ENCODE measurements at regions not wholly inside any gene's neighbourhood (a gene's known extent, or its start where the extent isn't known, plus 50 kb on each side); places are given as distances from the start of the nearest gene placed in this dataset.

DNA sequence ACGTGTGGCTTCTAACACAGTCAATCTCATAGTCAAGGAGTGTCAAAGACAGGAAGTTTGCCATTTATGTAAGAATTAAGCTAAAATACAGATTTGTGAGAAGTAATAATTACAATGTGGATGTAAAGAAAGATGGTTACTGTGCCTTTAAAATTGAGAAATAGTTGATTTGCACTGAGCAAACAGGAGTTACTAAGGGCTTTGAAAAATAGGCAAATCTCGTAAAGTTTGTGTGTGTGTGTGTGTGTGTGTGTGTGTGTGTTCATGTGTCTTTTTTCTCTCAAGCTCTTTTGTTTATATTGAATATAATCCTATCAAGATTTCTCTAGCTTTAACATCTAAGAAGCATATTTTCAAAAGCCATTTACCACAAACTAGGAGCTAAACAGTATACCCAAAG, 2284.5 kb downstream of the LRRC4C start:
- H3K9me3 ChIP-seq, result no peaks in the 10 kb centered on the region
- intact Hi-C loops (cut with DNase I; ENCODE audit: low total_unique reads), result no loop called here
- WGBS, 5 donors, result 27 to 47% (median 29%) methylated on average over 2 of the region's 2 CpGs
- H3K36me3 ChIP-seq, result no peaks in the 10 kb centered on the region
- H3K4me1 ChIP-seq, result peaks cover 0 to 5% (median 0%) of the 10 kb centered on the region in 4 donors
- TF ChIP-seq POLR2A (IDR thresholded peaks at IDR 0.05) (no peak), EP300 (IDR thresholded peaks at IDR 0.05) (no peak), POLR2AphosphoS5 (IDR thresholded peaks at IDR 0.05) (no peak)
- TF ChIP-seq, protein P1, sequence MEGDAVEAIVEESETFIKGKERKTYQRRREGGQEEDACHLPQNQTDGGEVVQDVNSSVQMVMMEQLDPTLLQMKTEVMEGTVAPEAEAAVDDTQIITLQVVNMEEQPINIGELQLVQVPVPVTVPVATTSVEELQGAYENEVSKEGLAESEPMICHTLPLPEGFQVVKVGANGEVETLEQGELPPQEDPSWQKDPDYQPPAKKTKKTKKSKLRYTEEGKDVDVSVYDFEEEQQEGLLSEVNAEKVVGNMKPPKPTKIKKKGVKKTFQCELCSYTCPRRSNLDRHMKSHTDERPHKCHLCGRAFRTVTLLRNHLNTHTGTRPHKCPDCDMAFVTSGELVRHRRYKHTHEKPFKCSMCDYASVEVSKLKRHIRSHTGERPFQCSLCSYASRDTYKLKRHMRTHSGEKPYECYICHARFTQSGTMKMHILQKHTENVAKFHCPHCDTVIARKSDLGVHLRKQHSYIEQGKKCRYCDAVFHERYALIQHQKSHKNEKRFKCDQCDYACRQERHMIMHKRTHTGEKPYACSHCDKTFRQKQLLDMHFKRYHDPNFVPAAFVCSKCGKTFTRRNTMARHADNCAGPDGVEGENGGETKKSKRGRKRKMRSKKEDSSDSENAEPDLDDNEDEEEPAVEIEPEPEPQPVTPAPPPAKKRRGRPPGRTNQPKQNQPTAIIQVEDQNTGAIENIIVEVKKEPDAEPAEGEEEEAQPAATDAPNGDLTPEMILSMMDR (IDR thresholded peaks at IDR 0.05), result no peak
- H3K4me3 ChIP-seq, result no peak overlapping the region
- no peak overlapping the region for H3K27ac ChIP-seq
- no peaks in the 10 kb centered on the region for H3K27me3 ChIP-seq
- peak in 1 of 2 donors; percentile 6 for DNase-seq

DNA sequence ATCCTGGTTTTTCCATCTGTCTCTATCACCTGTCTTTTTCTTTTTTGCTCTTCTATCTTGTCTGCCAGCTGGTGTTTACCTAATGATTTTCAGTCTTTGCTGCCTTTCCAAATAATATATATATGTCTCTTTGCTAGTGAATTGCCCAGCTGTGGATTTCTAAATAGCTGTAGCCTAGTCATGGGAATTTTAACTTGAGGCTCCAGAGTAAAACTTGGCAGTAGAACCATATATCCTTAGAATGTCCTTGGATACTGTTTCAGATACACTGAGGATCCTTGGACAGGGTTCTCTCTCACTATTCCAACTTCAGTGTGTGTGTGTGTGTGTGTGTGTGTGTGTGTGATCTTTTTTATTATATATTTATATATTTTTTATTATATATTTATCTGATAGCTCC, 2285.3 kb downstream of the LRRC4C start:
- peaks cover 0 to 5% (median 0%) of the 10 kb centered on the region in 4 donors for H3K4me1 ChIP-seq
- peak in 1 of 2 donors; percentile 41 for DNase-seq
- no peak overlapping the region for H3K27ac ChIP-seq
- H3K36me3 ChIP-seq, result no peaks in the 10 kb centered on the region
- H3K4me3 ChIP-seq, result no peak overlapping the region
- intact Hi-C loops (cut with DNase I; ENCODE audit: low total_unique reads), result no loop called here
- TF ChIP-seq, protein P1 (IDR thresholded peaks at IDR 0.05), result no peak
- TF ChIP-seq POLR2A (IDR thresholded peaks at IDR 0.05) (no peak), POLR2AphosphoS5 (IDR thresholded peaks at IDR 0.05) (no peak), EP300 (IDR thresholded peaks at IDR 0.05) (no peak)
- no peaks in the 10 kb centered on the region for H3K27me3 ChIP-seq
- H3K9me3 ChIP-seq, result no peaks in the 10 kb centered on the region

- TF ChIP-seq, protein P1 (IDR thresholded peaks at IDR 0.05), result no peak
- no peak for TF ChIP-seq POLR2AphosphoS5 (IDR thresholded peaks at IDR 0.05)
- TF ChIP-seq POLR2A (IDR thresholded peaks at IDR 0.05), result no peak
- no peak for TF ChIP-seq EP300 (IDR thresholded peaks at IDR 0.05)
- intact Hi-C loops (cut with DNase I; ENCODE audit: low total_unique reads), result no loop called here
- Histone ChIP-seq H3K9me3 (peaks cover 0 to 4% (median 0%) of the 10 kb centered on the region in 4 donors), H3K4me3 (no peak overlapping the region), H3K4me1 (no peaks in the 10 kb centered on the region), H3K36me3 (no peaks in the 10 kb centered on the region), H3K27me3 (no peaks in the 10 kb centered on the region), H3K27ac (no peak overlapping the region)
- peak in 1 of 2 donors; percentile 45 for DNase-seq
Measured at GRCh38 chr11:39165021-39165420, 2294.4 kb downstream of the LRRC4C start.

GRCh38 chr11:39149214-39149613, 2310.2 kb downstream of the LRRC4C start:
- Histone ChIP-seq H3K36me3 (no peaks in the 10 kb centered on the region), H3K27me3 (no peaks in the 10 kb centered on the region), H3K9me3 (no peaks in the 10 kb centered on the region), H3K27ac (no peak overlapping the region), H3K4me1 (peaks cover 0 to 8% (median 2%) of the 10 kb centered on the region in 4 donors), H3K4me3 (no peak overlapping the region)
- TF ChIP-seq POLR2A (IDR thresholded peaks at IDR 0.05) (no peak), EP300 (IDR thresholded peaks at IDR 0.05) (no peak), POLR2AphosphoS5 (IDR thresholded peaks at IDR 0.05) (no peak)
- TF ChIP-seq, protein P1 (IDR thresholded peaks at IDR 0.05), result no peak
- WGBS, 5 donors, result 20 to 54% (median 32%) methylated on average over 1 of the region's 1 CpG
- intact Hi-C loops (cut with DNase I; ENCODE audit: low total_unique reads), result no loop called here
- DNase-seq, result peak; percentile 6 to 54

Data from stomach (tissue), 8 donors.